ENCODE measurements at regions not wholly inside any gene's neighbourhood (a gene's known extent, or its start where the extent isn't known, plus 50 kb on each side); places are given as distances from the start of the nearest gene placed in this dataset.
"Not testable (repeated sequence)": the region's sequence is repeated elsewhere in the genome, so short reads cannot be mapped to it uniquely, and the experiment has no call there.

DNA sequence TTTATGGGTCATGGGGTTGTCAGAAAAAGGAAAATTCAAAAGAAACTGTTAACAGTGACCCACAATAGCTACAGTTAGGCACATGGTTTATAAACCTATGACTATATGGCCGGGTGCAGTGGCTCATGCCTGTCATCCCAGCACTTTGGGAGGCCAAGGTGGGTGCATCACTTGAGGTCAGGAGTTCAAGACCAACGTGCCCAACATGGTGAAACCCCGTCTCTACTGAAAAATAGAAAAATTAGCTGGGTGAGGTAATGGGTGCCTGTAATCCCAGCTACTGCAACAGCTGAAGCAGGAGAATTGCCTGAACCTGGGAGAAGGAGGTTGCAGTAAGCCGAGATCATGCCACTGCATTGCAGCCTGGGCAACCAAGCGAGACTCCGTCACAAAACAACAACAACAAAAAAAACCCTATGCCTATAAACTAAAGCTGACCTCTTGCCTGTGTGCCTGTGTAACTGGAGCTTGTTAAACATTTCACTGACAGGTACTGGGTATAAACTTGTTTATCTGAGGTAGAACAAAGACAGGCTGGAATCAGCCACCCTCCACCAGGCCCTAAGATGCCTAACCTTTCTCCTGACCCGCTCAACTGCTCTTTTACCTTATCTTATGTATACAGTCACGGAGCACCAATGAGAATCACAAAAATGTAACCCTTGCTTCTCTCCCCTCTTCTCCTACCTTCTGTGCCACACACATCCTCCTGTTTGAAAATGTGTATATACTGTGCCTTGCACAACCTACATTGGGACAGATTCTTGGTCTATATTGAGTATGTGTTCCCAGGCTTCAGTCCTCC is 62.9 kb upstream of the ATF7IP2 start:
- H3K36me3 ChIP-seq = no peaks in the 10 kb centered on the region
- DNase-seq = no peak
- in situ Hi-C loops (cut with MboI; ENCODE audit: low pct_ligation_motif_present in 1 of 4, low pct_unique_long_range_greater_than_20kb in 1 of 4, low sequenced_read_pairs in 3 of 4) (no loop called here), intact Hi-C loops (cut with DNase I; ENCODE audit: low total_unique reads) (no loop called here)
- TF ChIP-seq POLR2A (IDR thresholded peaks at IDR 0.05) = no peak
- H3K27ac ChIP-seq = no peak overlapping the region
- H3K9me3 ChIP-seq = no peaks in the 10 kb centered on the region
- H3K4me3 ChIP-seq = no peak overlapping the region
- 67 to 89% methylated on average over 3 to 8 of the region's 8 CpGs for WGBS, 2 donors (ENCODE audit: low coverage in 1 of 2)
- no peaks in the 10 kb centered on the region for H3K4me1 ChIP-seq
- no peaks in the 10 kb centered on the region for H3K27me3 ChIP-seq

DNA sequence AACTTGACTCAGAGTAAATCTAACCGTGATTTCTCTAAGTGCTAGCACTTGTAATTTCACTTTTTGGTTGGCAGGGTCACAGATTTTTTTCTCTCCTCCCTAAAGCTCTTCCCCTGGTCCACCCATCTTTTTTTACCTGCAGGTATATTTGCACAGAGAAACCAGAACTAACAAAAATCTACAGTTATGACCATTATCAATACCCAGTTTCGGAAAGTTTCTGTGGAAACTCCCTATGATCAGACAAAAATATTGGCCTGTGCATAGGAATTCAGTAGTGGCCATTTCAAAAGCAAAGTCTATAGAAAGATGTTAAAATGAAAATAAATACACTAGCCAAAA is 62.4 kb upstream of the ATF7IP2 start:
- intact Hi-C loops (cut with DNase I; ENCODE audit: low total_unique reads) (no loop called here), in situ Hi-C loops (cut with MboI; ENCODE audit: low pct_ligation_motif_present in 1 of 4, low pct_unique_long_range_greater_than_20kb in 1 of 4, low sequenced_read_pairs in 3 of 4) (no loop called here)
- WGBS, 2 donors (ENCODE audit: low coverage in 1 of 2) = 66 to 70% methylated on average over 2 of the region's 2 CpGs
- no peak for TF ChIP-seq EP300 (IDR thresholded peaks at IDR 0.05; ENCODE audit: low read depth)
- TF ChIP-seq POLR2AphosphoS5 (IDR thresholded peaks at IDR 0.05) = no peak
- no peaks in the 10 kb centered on the region for H3K4me1 ChIP-seq
- no peak overlapping the region for H3K27ac ChIP-seq
- H3K36me3 ChIP-seq = no peaks in the 10 kb centered on the region
- no peak for DNase-seq
- H3K4me3 ChIP-seq = no peak overlapping the region
- H3K27me3 ChIP-seq = no peaks in the 10 kb centered on the region
- no peaks in the 10 kb centered on the region for H3K9me3 ChIP-seq

GRCh38 chr16:10324210-10324609 is 61.7 kb upstream of the ATF7IP2 start:
- no peaks in the 10 kb centered on the region for H3K9me3 ChIP-seq
- no peaks in the 10 kb centered on the region for H3K4me1 ChIP-seq
- no peak overlapping the region for H3K4me3 ChIP-seq
- H3K27me3 ChIP-seq = no peaks in the 10 kb centered on the region
- DNase-seq = no peak
- TF ChIP-seq CTCF (IDR thresholded peaks at IDR 0.05) (no peak), EP300 (IDR thresholded peaks at IDR 0.05; ENCODE audit: low read depth) (no peak), POLR2AphosphoS5 (IDR thresholded peaks at IDR 0.05) (no peak), POLR2A (IDR thresholded peaks at IDR 0.05) (no peak)
- intact Hi-C loops (cut with DNase I; ENCODE audit: low total_unique reads) = no loop called here
- H3K36me3 ChIP-seq = no peaks in the 10 kb centered on the region
- 95 to 100% methylated on average over 2 of the region's 2 CpGs for WGBS, 2 donors (ENCODE audit: low coverage in 1 of 2)
- H3K27ac ChIP-seq = no peak overlapping the region
- in situ Hi-C loops (cut with MboI; ENCODE audit: low pct_ligation_motif_present in 1 of 4, low pct_unique_long_range_greater_than_20kb in 1 of 4, low sequenced_read_pairs in 3 of 4) = no loop called here

GRCh38 chr16:10325783-10326543 is 59.9 kb upstream of the ATF7IP2 start:
- Histone ChIP-seq H3K27me3 (no peaks in the 10 kb centered on the region), H3K4me1 (no peaks in the 10 kb centered on the region), H3K27ac (no peak overlapping the region), H3K4me3 (no peak overlapping the region), H3K9me3 (no peaks in the 10 kb centered on the region), H3K36me3 (no peaks in the 10 kb centered on the region)
- no peak for DNase-seq
- 69 to 73% methylated on average over 4 to 10 of the region's 10 CpGs for WGBS, 2 donors (ENCODE audit: low coverage in 1 of 2)
- intact Hi-C loops (cut with DNase I; ENCODE audit: low total_unique reads) (no loop called here), in situ Hi-C loops (cut with MboI; ENCODE audit: low pct_ligation_motif_present in 1 of 4, low pct_unique_long_range_greater_than_20kb in 1 of 4, low sequenced_read_pairs in 3 of 4) (no loop called here)
- no peak for TF ChIP-seq CTCF (IDR thresholded peaks at IDR 0.05)
- TF ChIP-seq POLR2AphosphoS5 (IDR thresholded peaks at IDR 0.05) = no peak
- TF ChIP-seq EP300 (IDR thresholded peaks at IDR 0.05; ENCODE audit: low read depth) = no peak
- TF ChIP-seq POLR2A (IDR thresholded peaks at IDR 0.05) = no peak

DNA sequence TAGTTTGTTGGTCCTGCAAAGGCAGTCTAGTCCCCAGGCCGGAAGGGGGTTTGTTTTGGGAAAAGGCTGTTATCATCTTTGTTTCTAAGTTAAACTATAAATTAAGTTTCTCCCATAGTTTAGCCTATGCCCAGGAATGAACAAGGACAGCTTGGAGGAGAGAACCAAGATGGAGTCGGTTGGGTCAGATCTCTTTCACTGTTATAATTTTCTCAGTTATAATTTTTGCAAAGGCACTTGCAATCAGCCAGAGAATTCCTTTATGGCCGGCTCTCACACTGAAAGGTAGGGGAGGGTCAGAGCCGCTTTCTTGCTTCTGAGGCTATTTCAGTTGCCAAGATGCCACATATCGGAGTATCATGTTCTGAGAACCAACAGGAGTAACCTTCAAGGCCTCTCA is 59.2 kb upstream of the ATF7IP2 start:
- no peaks in the 10 kb centered on the region for H3K9me3 ChIP-seq
- H3K36me3 ChIP-seq = no peaks in the 10 kb centered on the region
- intact Hi-C loops (cut with DNase I; ENCODE audit: low total_unique reads) (no loop called here), in situ Hi-C loops (cut with MboI; ENCODE audit: low pct_ligation_motif_present in 1 of 4, low pct_unique_long_range_greater_than_20kb in 1 of 4, low sequenced_read_pairs in 3 of 4) (no loop called here)
- H3K27me3 ChIP-seq = no peaks in the 10 kb centered on the region
- TF ChIP-seq CTCF (IDR thresholded peaks at IDR 0.05) (no peak), EP300 (IDR thresholded peaks at IDR 0.05; ENCODE audit: low read depth) (no peak), POLR2AphosphoS5 (IDR thresholded peaks at IDR 0.05) (no peak)
- H3K27ac ChIP-seq = no peak overlapping the region
- 89 to 100% methylated on average over 4 to 5 of the region's 5 CpGs for WGBS, 2 donors (ENCODE audit: low coverage in 1 of 2)
- no peaks in the 10 kb centered on the region for H3K4me1 ChIP-seq
- no peak overlapping the region for H3K4me3 ChIP-seq
- no peak for DNase-seq

DNA sequence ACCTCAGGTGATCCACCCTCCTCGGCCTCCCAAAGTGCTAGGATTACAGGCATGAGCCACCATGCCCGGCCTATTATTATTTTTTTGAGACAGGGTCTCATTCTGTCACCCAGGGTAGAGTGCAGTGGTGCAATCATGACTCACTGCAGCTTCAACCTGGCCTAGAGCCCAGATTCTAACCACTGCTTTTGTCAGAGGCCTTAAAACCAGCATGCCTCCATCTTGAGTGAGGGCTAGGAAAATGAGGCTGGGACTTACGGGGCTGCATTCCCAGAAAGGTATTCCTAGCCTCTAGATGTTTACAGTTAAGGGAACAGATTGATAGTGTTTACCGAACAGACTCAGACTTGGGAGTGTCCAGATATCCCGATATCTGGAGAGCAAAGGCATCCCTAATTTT is 57.6 kb upstream of the ATF7IP2 start:
- in situ Hi-C loops (cut with MboI; ENCODE audit: low pct_ligation_motif_present in 1 of 4, low pct_unique_long_range_greater_than_20kb in 1 of 4, low sequenced_read_pairs in 3 of 4); intact Hi-C loops (cut with DNase I; ENCODE audit: low total_unique reads); H3K27ac ChIP-seq; H3K4me1 ChIP-seq; H3K36me3 ChIP-seq; H3K4me3 ChIP-seq; H3K9me3 ChIP-seq; H3K27me3 ChIP-seq; DNase-seq: not testable (repeated sequence)
- 50 to 85% methylated on average over 2 to 5 of the region's 5 CpGs for WGBS, 2 donors (ENCODE audit: low coverage in 1 of 2)

Measured in transverse colon (tissue), 4 donors.